Activated T-cell treated with anti-CD3 and anti-CD28 coated beads, Interleukin-2, amount 50 U/mL, for 72 hours (primary cell): ENCODE measurements at regions not wholly inside any gene's neighbourhood (a gene's known extent, or its start where the extent isn't known, plus 50 kb on each side); places are given as distances from the start of the nearest gene placed in this dataset.

Experiments
- ATAC-seq, 2 donors: fragments of 150-1000 bp; cut with Tn5 transposase; replicated peaks in 1 of 2; 2 replicates each; pipeline ENCODE4 v1.10.0; 2021; ENCODE audit warnings: moderate library complexity in 2 of 2, mild to moderate bottlenecking in 1 of 2
- DNase-seq, 2 donors: peaks; one replicate each; pipeline ENCODE4 v3.0.0; 2021 to 2022; ENCODE audit warnings: mixed read lengths in 1 of 2
- H3K27ac Mint-ChIP-seq: one replicate; pipeline ENCODE4 v1.8.0; 2022; ENCODE audit warnings: mild to moderate bottlenecking, moderate library complexity, mixed read lengths
- H3K27me3 Mint-ChIP-seq: one replicate; pipeline ENCODE4 v1.8.0; 2022; ENCODE audit warnings: low read depth, mixed read lengths
- H3K36me3 Mint-ChIP-seq, 2 donors: one replicate each; pipeline ENCODE4 v1.8.0; 2022; ENCODE audit warnings: mixed read lengths in 2 of 2, mild to moderate bottlenecking in 1 of 2; ENCODE audit not compliant: insufficient read depth in 2 of 2
- H3K4me1 Mint-ChIP-seq: one replicate; pipeline ENCODE4 v1.8.0; 2022; ENCODE audit warnings: low read depth, mixed read lengths
- H3K4me3 Mint-ChIP-seq, 2 donors: one replicate each; pipeline ENCODE4 v1.8.0; 2022; ENCODE audit warnings: mild to moderate bottlenecking in 2 of 2, mixed read lengths in 2 of 2, moderate library complexity in 2 of 2
- H3K9me3 Mint-ChIP-seq, 2 donors: one replicate each; pipeline ENCODE4 v1.8.0; 2022; ENCODE audit warnings: mixed read lengths in 2 of 2

- Mint-ChIP-seq H3K9me3 (no peaks in the 10 kb centered on the region), H3K36me3 (no peaks in the 10 kb centered on the region), H3K27ac (no peak overlapping the region), H3K27me3 (peaks cover 11% of the 10 kb centered on the region), H3K4me1 (no peaks in the 10 kb centered on the region), H3K4me3 (no peak overlapping the region)
- no peak for DNase-seq
- no peak for ATAC-seq
Measured at GRCh38 chr14:76551906-76552305, 176.0 kb downstream of the ESRRB start.

DNA sequence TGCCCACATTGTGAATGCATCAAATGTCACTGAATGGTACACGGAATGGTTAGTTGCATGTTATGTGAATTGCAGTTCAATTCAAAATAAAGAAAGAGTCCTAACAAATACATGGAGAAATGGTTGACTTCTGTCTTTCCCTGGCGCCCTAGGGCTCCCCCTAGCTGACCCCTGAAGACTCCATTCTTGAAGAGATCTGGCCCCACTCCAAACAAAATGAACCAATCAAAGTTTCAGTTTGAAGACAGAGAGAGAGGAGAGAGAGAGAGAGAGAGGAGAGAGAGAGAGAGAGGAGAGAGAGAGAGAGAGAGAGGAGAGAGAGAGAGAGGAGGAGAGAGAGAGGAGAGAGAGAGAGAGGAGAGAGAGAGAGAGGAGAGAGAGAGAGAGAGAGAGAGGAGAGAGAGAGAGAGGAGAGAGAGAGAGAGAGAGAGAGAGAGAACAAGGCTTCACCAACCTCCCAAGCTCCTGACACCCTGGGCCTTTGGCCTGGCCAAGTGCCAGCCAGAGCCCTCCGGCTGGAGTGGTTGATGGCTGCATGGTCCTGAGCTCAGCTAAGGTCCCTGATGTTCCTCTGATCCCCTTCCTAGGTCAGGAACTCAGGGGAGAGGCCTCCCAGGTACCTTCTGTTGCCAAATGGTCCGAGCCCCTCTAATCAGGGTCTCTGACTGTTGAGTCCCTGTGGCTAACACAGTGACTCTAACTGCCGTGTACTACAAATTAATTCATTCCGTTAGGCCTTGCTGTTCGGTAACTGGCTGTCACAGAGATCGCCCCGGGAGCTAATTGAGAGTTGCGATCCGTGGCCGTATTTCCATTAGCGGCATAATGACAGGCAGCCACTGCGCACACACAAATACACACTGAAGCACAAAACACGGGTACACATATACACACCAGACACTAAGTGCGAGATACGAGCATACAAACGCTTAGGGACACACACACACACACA lies 188.8 kb downstream of the ESRRB start:
- Mint-ChIP-seq H3K4me3 (no peak overlapping the region), H3K27me3 (no peaks in the 10 kb centered on the region), H3K36me3 (no peaks in the 10 kb centered on the region), H3K4me1 (no peaks in the 10 kb centered on the region), H3K9me3 (peaks cover 0 to 1% of the 10 kb centered on the region in 2 donors), H3K27ac (no peak overlapping the region)
- no peak for ATAC-seq
- DNase-seq, result no peak

DNA sequence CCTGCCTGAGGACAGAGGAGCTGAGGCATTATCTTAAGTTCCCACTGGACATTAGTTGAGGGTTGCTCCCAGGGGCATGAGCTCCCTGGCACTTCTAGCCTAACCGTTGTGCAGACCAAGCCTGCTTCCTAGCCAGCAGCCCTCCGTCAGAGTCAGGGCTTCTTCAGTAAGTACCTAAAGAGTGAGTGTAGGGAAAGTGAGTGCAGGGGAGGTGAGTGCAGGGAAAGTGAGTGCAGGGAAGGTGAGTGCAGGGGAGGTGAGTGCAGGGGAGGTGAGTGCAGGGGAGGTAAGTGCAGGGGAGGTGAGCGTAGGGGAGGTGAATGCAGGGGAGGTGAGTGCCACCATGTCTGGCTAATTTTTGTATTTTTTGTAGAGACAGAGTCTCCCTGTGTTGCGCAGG lies 190.5 kb downstream of the ESRRB start:
- DNase-seq, result no peak
- Mint-ChIP-seq H3K36me3 (no peaks in the 10 kb centered on the region), H3K27ac (no peak overlapping the region), H3K9me3 (peaks cover 0 to 1% of the 10 kb centered on the region in 2 donors), H3K27me3 (no peaks in the 10 kb centered on the region), H3K4me3 (no peak overlapping the region), H3K4me1 (no peaks in the 10 kb centered on the region)
- no peak for ATAC-seq

DNA sequence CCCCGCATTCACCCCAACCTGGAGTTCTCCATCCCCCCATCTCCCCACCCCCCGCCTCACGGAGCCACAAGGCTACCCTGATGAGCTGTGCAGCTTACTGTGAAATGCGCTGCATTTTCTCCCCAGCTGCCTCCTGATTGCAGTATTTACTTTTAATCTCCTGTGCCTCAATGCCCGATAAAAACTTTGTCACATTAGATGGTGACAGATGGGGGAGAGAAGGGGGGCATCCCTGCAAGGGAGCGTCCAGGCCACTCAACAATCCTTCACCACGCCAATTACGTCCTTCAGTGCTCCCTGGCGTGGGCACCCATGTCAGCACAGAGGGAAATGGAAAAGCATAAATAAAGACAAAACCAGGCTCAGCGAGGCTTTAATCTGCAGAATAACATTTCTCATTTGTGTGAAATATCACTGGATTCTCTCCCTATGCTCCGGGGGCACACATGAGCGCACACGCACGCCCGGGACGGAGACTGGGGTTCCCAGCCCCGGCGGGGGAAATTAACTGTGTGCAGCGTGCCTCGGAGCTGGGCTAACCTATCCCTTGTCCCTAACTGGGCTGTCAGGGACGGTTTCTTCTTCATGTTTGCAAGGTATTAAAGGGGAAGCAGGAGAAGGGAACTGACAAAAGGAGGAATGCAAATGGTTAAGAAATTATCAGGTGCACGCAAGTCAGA lies 186.7 kb upstream of the VASH1 start:
- H3K27ac Mint-ChIP-seq, result no peak overlapping the region
- DNase-seq, result no peak
- no peak overlapping the region for H3K4me3 Mint-ChIP-seq
- no peaks in the 10 kb centered on the region for H3K4me1 Mint-ChIP-seq
- ATAC-seq, result no peak
- no peaks in the 10 kb centered on the region for H3K9me3 Mint-ChIP-seq
- no peaks in the 10 kb centered on the region for H3K27me3 Mint-ChIP-seq
- H3K36me3 Mint-ChIP-seq, result no peaks in the 10 kb centered on the region

DNA sequence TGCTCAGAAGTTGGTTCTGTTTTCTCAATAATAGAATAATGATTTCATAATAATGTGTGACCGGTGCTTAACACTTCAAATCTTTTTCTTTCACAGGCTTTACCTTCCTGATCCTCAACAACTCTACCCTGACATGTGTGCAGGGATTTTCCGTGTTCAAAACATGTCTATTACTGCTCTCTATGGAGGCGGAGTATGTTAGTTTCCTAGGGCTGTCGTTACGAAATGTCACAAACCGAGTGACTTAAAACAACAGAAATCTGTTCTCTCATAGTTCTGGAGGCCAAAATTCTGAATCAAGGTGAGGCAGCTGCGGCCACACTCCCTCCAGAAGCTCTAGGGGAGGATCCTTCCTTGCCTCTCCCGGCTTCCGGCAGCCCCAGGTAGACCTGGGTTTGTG lies 186.2 kb upstream of the VASH1 start:
- no peak overlapping the region for H3K4me3 Mint-ChIP-seq
- H3K27me3 Mint-ChIP-seq, result no peaks in the 10 kb centered on the region
- DNase-seq (no peak), ATAC-seq (no peak)
- H3K36me3 Mint-ChIP-seq, result no peaks in the 10 kb centered on the region
- H3K4me1 Mint-ChIP-seq, result no peaks in the 10 kb centered on the region
- no peaks in the 10 kb centered on the region for H3K9me3 Mint-ChIP-seq
- H3K27ac Mint-ChIP-seq, result no peak overlapping the region

- H3K27ac Mint-ChIP-seq, result no peak overlapping the region
- no peaks in the 10 kb centered on the region for H3K9me3 Mint-ChIP-seq
- no peaks in the 10 kb centered on the region for H3K36me3 Mint-ChIP-seq
- H3K4me1 Mint-ChIP-seq, result no peaks in the 10 kb centered on the region
- H3K27me3 Mint-ChIP-seq, result no peaks in the 10 kb centered on the region
- DNase-seq (no peak), ATAC-seq (no peak)
- H3K4me3 Mint-ChIP-seq, result no peak overlapping the region
Measured at GRCh38 chr14:76576047-76576741, 185.1 kb upstream of the VASH1 start.

DNA sequence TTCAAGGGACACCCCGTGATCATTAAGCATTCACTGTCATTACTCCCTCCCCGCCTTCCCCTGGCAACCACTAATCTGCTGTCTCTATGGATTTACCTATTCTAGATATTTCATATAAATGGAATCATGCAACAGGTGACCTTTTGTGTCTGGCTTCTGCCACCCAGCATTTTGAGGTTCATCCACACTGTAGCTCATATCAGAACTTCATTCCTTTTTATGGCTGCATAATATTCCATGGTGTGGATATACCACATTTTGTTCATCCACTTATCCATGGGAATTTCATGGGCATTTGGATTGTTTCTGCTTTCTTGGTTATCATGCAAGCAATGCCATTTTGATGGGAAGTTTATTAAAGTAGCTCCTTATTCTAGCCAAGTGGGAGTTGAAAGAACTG lies 184.2 kb upstream of the VASH1 start:
- H3K36me3 Mint-ChIP-seq, result no peaks in the 10 kb centered on the region
- no peaks in the 10 kb centered on the region for H3K9me3 Mint-ChIP-seq
- no peak for ATAC-seq

GRCh38 chr14:76577837-76578236 lies 183.4 kb upstream of the VASH1 start:
- H3K9me3 Mint-ChIP-seq, result no peaks in the 10 kb centered on the region
- ATAC-seq (no peak), DNase-seq (no peak)
- no peaks in the 10 kb centered on the region for H3K36me3 Mint-ChIP-seq
- H3K27ac Mint-ChIP-seq, result no peak overlapping the region
- H3K4me1 Mint-ChIP-seq, result no peaks in the 10 kb centered on the region
- no peaks in the 10 kb centered on the region for H3K27me3 Mint-ChIP-seq
- no peak overlapping the region for H3K4me3 Mint-ChIP-seq

More for the DNA sequence above, 184.2 kb upstream of the VASH1 start:
- DNase-seq, result no peak
- no peak overlapping the region for H3K4me3 Mint-ChIP-seq
- H3K4me1 Mint-ChIP-seq, result no peaks in the 10 kb centered on the region
- no peaks in the 10 kb centered on the region for H3K27me3 Mint-ChIP-seq
- H3K27ac Mint-ChIP-seq, result no peak overlapping the region

- DNase-seq (no peak), ATAC-seq (no peak)
- H3K36me3 Mint-ChIP-seq, result no peaks in the 10 kb centered on the region
- no peak overlapping the region for H3K4me3 Mint-ChIP-seq
- no peaks in the 10 kb centered on the region for H3K9me3 Mint-ChIP-seq
- H3K4me1 Mint-ChIP-seq, result no peaks in the 10 kb centered on the region
- H3K27me3 Mint-ChIP-seq, result no peaks in the 10 kb centered on the region
- no peak overlapping the region for H3K27ac Mint-ChIP-seq
Measured at GRCh38 chr14:76580399-76580798, 180.9 kb upstream of the VASH1 start.

DNA sequence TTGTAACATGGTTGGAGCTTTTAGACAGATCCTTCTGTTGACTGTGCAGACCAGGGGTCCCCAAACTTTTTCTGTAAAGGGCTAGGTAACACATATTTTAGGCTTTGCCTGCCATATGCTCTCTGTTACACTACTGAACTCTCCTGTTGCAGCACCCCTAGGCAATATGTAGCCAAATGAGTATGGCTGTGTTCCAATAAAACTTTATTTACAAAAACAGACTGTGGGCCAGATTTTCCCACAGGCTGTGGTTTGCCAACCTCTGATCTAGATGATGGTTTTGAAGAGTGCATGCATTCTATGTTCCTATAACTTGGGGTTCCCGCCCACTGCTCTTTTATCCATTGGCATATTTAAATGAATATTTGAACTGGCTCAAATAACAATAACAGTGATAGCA lies 180.3 kb upstream of the VASH1 start:
- H3K27me3 Mint-ChIP-seq, result no peaks in the 10 kb centered on the region
- H3K36me3 Mint-ChIP-seq, result no peaks in the 10 kb centered on the region
- H3K9me3 Mint-ChIP-seq, result no peaks in the 10 kb centered on the region

GRCh38 chr14:76581592-76581991 lies 179.7 kb upstream of the VASH1 start:
- H3K9me3 Mint-ChIP-seq, result no peaks in the 10 kb centered on the region
- H3K4me3 Mint-ChIP-seq, result no peak overlapping the region

More for the DNA sequence above, 180.3 kb upstream of the VASH1 start:
- H3K4me3 Mint-ChIP-seq, result no peak overlapping the region
- DNase-seq (no peak), ATAC-seq (no peak)
- no peaks in the 10 kb centered on the region for H3K4me1 Mint-ChIP-seq
- no peak overlapping the region for H3K27ac Mint-ChIP-seq

GRCh38 chr14:76582447-76582846 lies 178.8 kb upstream of the VASH1 start:
- H3K4me3 Mint-ChIP-seq, result no peak overlapping the region
- H3K36me3 Mint-ChIP-seq, result no peaks in the 10 kb centered on the region
- no peaks in the 10 kb centered on the region for H3K4me1 Mint-ChIP-seq
- ATAC-seq (no peak), DNase-seq (no peak)
- no peaks in the 10 kb centered on the region for H3K27me3 Mint-ChIP-seq
- H3K27ac Mint-ChIP-seq, result no peak overlapping the region
- H3K9me3 Mint-ChIP-seq, result no peaks in the 10 kb centered on the region

More at GRCh38 chr14:76581592-76581991, 179.7 kb upstream of the VASH1 start:
- no peaks in the 10 kb centered on the region for H3K4me1 Mint-ChIP-seq
- no peaks in the 10 kb centered on the region for H3K27me3 Mint-ChIP-seq
- DNase-seq (no peak), ATAC-seq (no peak)
- H3K36me3 Mint-ChIP-seq, result no peaks in the 10 kb centered on the region
- H3K27ac Mint-ChIP-seq, result no peak overlapping the region

GRCh38 chr14:76583174-76583573 lies 178.1 kb upstream of the VASH1 start:
- no peak for DNase-seq
- H3K4me3 Mint-ChIP-seq, result no peak overlapping the region
- H3K27me3 Mint-ChIP-seq, result no peaks in the 10 kb centered on the region
- no peaks in the 10 kb centered on the region for H3K36me3 Mint-ChIP-seq
- H3K27ac Mint-ChIP-seq, result no peak overlapping the region
- ATAC-seq, result no peak
- H3K9me3 Mint-ChIP-seq, result no peaks in the 10 kb centered on the region
- no peaks in the 10 kb centered on the region for H3K4me1 Mint-ChIP-seq
